CD4-positive, alpha-beta T cell treated with Interleukin-15 for 4 hours (primary cell): ENCODE measurements at regions not wholly inside any gene's neighbourhood (a gene's known extent, or its start where the extent isn't known, plus 50 kb on each side); places are given as distances from the start of the nearest gene placed in this dataset.

Source experiments
- DNase-seq: peaks from one replicate; pipeline ENCODE4 v3.0.0-alpha.2; 2020; ENCODE audit warnings: low spot score

DNA sequence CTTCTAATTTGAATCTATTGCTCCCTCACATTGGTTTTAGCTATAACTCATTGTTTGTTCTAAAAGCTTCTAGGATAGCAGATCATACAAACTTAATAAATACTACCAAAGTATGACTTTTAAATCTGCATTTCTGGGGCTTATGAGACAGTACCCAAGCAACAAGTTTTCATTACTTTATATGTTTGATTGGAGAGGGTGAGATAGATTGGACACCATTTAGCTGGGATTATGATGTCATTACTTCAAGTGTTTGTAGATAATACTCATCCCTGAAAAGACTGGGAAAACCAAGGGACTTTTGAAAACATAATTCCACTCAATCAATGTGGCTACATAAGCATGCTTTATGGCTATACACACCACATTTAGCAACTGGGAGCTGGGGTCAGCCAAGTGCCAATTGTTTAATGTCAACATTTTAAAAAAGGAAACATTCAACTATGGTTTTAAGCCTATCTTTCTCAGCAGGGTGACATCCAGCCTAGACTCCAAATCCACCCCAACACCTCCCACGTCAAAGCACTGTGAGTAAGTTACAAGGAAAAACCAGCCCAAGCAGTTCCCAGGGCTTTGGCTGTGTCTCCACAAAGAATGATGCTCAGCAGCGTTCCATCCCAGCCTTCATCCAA is 119.9 kb downstream of the ETAA1 start:
- DNase-seq = no peak

DNA sequence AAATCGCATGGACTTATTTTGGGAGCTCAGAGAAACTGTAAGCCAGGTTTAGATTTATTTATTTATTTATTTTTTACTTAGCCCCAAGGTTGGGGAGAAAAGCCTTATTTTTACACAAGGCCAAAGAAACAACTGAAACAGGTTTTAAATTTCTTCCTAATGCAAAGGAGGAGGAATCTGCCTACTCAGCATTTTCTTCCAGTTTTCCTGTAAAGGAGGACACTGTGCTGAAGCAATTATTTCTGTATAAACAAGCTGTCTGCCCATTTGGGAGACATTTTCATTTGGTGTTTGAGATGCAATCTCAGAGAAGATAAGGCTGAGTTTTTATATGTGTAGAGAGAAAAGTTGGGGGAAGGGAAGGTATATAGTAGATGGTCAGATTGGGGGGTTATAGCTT is 125.0 kb downstream of the ETAA1 start:
- DNase-seq = no peak

DNA sequence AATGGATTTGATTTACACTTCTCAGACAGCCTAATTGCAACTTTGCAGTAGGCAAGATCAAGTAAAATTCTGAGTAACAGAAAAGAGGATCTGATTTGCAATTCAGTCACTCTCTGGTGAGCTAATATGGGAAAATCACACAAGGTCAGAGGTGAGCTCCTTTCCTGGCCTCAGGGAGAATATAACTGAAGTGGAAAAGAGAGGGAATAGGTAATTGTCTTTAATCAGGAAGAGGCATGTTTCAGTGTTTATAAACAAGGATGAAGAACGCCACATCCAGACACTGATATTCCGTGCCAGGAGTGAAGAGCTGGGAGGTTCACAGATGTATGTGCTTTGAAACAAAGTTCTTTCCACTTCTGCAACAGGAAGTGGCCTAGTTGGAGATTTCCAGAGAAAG is 127.1 kb downstream of the ETAA1 start:
- no peak for DNase-seq

DNA sequence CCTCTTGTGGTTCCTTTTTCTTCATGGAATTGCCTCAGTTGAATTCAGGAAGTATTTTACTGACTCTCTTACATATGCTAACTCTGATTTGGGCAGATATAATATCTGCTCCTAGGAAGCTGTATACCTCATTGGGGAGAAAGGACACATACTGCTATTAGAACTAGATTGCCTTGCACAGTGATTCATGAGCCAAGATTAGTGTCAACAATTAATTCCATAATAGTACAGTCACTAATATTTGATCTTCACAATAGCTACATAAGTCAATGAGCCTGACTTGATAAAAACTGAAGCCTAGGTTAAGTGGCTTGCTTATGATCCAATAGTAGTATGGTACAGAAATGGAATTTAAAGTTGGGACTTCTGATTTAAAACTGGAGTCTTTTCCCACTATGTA is 127.6 kb downstream of the ETAA1 start:
- no peak for DNase-seq

DNA sequence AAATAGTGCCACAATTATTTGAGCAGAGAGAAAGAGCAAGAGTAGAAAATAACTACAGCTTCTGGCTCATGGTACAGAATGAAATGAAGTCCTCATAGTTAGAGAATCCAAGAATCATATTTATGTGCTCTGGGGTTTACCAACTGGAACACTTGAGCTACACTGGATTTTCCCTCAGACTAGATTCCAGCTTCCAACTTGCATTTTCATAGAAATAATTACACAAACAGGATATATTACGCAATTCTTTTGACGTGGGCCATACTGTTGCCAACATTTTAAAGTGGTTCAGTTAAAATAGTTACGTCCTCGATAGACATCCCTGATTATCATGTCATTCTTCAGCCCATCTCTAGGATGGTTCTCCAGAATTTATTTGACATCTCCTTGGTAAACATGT is 129.2 kb downstream of the ETAA1 start:
- DNase-seq = no peak

DNA sequence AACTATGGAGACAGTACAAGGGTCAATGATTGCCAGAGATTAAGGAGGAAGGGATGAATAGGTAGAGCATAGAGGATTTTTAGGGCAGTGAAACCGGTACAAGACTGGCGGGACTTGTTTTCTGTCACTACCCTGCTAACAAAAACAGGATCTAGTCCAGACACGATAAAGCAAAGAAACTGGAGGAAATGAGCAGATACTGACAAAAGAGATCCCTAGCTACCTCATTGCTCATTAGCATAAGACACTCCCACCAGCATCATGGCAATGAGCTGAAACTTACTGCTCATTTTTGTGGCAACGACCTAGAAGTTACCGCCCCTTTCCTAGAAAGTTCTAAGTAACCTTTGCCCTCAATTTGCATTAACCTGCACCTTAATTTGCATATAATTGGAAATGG is 131.2 kb downstream of the ETAA1 start:
- DNase-seq = no peak

DNA sequence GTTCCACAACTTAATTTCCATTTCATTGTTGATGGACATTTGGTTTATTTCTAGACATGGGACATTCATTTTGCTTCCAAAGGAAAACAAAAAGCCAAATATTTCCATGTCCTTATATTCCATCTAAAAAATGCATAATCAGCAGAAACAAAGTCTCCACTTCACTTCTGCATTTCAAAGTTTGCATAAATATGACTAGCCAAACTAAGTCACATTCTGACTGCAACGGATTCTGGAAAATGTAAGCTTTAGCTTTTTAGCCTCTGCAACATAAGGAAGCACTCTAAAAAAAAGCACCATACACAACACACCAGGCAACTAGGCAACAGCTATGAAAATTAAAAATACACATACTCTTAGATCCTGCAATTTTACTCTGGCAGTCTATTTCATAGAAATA is 135.3 kb downstream of the ETAA1 start:
- DNase-seq = no peak

DNA sequence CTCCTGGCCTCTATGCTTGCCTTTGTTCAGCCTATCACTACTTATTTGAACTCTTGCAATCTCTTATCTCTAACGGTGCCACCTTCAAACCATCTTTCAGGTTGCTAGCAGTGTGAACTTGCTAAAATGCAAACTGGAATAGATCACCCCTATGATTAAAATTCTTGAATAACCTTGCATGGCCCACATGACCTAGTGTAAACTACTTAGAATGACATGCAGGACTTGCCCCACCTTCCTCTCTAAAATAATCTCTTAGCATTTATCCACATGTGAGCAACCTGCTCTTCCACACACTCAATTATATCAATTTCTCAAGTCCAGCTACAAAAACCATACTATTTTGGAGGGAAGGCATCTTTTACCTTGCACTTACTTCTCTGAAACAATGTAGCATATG is 137.6 kb downstream of the ETAA1 start:
- DNase-seq = no peak

DNA sequence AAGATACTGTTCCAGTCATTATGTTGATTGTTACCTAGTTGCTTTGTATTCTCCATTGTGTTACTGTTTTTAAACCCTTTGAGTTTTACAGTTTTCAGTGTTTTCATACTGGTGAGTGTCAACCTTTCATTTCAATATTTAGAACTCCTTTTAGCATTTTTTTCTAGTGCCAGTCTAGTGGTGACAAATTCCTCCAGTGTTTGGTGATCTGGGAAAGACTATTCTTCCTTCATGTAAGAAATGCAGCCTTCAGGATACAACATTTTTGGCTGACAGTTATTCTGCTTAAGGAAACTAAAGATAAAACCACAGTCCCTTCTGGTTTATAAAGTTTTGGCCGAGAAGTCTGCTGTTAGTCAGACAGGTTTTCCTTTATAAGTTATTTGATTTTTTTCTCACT is 143.8 kb downstream of the ETAA1 start:
- DNase-seq = no peak

DNA sequence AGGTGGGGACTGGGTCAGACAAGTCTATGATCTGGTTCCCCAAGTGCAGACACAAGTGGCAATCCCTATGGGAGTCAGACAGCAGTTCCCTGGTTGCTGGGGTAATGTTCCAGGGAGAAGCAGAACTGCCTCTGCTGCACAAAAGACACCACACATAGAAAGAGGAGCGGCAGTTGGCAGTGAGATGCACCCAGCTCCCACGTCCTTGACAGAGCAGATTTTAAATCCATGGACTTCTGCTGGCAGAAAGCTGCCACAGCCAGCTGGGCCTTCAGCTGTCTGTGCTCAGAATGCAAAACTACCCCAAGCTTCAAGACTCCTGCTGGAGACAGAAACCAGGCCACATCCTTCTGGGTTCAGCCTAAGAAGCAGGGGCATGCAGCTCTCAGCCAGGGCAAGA is 147.2 kb downstream of the ETAA1 start:
- DNase-seq = no peak

DNA sequence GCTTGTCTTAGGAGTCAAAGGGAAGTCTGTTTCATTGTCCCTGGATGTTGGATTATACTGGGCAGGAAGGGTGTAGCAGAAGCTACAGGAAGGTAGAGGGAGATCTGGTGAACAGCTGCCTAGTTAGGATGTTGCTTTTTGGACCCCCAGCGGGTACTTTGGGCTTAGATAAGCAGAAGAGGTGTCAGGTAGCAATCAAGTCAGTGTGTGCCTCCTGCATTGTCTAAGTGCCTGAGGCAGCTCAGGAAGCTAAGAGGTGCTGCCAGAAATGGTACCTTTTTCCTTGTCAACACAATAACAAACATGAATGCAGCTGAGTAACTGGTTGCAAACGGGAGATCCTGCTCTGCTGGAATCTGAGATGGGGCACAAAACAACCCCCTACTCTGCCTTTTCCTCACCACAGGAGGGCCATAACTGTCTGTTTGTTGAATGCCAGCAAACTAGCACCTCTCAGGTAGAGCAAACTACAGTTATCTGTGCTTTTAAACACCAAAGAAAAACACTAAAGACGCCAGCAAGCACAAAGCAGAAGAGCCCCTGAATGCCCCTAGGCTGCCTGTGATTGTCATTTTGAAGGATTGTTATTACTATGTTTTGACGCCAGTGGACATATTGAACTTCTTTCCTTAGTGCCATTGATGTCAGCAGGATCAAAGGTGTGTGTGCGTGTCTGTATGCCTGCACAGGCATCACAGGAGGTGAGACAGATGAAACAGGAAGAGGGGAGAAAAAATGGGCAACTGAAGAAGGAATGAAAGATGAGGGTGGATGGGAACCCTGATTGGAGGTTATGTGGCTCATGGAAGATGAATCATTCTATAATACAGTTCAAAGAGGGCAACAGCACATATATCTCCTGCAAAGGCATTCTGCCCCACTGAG is 151.4 kb downstream of the ETAA1 start:
- no peak for DNase-seq

DNA sequence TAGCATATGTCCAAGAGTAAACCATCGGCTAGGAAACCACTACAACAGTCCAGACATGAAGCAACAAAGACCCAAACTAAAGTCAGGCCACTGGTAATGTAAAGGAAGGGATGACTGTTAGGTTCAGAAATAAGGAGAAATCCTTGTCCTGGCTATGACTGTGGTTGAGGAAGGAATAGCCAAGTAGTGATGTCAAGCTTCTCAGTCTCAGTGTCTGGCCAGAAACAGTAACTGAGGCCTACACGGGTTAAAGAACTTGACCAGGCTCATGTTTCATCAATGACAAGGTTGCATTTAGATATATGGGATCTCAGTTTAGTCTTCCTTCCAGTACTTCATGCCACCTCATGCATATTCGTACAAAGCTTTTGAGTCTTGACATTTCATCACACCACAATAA is 162.0 kb downstream of the ETAA1 start:
- no peak for DNase-seq

DNA sequence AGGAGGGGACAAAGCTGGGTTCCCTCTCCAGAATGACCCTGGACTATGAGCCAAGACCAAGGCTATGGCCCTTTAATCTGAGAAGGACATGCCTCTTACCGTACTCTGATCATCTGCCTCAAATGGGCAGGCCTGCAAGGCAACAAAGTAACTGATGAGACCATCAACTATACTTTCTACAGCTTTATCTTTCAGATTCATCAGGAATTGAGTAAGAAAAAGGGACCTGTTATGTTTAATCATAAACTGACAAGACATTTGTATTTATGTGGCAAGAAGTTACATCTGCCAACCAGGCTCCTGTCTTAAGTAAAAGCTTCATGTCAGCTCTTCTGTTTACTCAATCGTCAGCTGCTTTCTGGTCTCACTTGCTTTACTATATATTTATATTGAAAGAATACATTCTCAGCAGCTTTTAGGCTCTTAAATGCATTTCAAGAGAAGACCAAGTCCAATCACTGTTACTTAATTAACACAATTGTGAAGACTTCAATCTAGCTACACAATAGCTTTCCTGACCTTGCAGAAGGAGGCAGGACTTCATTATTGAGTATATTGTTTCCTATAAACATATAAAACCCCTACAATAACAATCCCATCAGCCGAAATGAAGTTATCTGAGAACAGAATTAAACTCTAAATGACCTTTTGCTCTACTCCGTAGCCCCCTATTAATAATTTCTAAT is 163.8 kb downstream of the ETAA1 start:
- DNase-seq = no peak

DNA sequence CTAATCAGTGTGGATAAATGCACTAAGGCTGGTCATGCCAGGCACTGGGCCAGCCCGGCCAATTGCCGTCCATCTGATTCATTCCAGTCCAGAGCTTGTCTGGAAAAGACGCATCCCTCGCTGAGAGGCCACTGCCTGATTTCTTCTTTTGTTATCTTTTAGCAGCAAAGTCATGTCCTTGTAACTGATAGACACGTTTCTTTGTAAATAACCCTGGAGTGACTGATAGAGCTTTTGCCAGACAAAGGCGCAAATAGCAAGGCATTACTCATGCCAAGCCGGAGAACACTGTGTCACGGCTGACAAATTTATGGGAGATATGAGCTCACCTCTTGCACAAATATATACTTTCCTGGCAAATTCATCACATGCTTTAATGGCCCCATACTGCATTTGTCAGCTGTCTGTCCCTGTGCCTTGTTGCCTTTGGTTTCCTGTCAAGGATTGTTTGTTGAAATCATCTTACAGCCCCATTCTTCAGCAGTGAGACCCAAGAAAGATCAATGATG is 164.4 kb downstream of the ETAA1 start:
- no peak for DNase-seq

DNA sequence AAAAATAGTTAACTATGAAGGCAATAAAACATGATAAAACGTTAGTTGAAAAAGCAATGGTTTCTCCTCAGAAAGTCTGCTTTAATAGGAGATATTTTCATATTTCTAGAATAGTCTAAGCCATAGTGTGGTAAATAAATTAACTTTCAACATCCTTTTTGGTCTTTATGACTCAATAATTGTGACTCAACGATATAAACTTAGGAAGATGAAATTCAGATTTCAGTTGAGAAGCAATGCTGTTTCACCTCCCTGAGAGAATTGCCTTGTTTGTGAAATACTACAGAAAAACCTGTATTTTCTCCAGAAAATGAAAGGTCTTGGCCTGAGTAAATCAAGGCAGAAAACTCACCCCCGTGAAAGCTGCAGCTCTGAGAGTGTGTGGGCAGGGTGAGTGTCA is 166.9 kb downstream of the ETAA1 start:
- no peak for DNase-seq

DNA sequence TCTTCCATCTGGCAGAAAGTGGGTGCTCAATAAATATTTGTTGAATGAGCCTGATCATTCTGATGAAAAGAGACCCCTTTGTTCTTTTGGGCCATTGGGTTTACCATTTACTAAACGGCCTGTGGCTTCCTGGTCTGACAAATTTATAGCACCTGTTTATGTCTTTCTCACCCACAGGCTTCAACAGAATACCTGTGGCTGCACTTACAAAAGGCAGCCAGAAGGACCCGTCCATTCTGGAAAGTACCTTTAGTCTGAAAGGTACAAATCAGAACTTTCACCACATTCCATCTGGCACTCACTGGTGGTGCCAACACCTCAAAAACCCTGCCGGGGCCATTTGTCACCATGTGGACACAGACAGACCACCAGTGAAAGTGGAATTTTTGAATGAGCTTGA is 167.5 kb downstream of the ETAA1 start:
- no peak for DNase-seq

DNA sequence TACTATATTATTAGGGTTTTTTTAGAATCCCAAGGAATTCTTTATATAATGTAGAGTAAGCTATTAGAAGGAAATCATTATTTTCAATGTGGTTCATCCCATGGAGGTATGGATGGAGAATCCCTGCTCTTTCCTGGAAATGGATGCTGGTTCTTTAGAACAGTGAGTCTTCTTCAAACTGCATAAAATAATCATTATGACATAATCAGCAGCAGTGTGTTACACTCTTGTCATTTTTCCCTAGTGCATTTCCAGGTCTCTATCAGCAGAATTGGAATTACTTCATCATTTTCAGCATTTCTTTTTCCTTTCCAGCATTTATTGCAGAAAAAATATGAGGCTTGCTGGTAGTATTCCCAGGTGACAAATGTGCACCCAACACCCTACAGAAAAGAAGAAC is 168.1 kb downstream of the ETAA1 start:
- no peak for DNase-seq

DNA sequence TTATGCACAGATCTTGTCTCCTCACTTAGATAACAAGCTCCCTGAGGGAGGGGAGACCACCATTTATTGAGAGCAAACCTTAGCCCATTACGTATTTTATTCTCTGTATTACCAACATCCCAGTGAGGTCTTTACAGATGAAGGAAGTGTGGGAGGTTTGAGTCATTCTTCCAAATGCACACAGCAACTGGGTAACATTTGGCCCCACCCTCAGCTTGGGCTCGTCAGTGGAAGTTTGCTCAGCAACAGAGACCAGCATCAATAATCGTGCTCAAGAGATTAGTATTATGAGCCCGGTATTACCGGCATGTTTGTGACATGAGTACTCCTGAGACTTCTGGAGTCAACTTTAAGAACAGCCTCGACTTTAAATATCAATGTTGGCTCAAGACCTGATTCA is 168.6 kb downstream of the ETAA1 start:
- no peak for DNase-seq

DNA sequence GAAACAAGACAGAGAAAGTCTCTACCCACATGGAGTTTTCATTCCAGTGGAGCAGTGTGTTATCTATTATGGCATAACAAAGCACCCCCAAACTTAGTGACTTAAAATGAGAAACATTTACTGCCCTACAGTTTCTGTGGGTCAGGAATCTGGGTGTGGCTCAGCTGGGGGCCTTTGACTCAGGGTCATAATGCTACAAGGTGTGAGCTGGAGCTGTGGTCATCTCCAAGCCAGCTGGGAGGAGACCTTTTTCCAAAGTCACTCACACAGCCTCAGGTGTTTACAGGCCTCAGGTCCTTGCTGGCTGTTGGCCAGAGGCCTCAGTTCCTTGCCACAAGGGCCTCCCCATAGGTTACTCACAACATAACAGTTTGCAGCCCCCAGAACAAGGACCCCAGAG is 169.2 kb downstream of the ETAA1 start:
- no peak for DNase-seq

DNA sequence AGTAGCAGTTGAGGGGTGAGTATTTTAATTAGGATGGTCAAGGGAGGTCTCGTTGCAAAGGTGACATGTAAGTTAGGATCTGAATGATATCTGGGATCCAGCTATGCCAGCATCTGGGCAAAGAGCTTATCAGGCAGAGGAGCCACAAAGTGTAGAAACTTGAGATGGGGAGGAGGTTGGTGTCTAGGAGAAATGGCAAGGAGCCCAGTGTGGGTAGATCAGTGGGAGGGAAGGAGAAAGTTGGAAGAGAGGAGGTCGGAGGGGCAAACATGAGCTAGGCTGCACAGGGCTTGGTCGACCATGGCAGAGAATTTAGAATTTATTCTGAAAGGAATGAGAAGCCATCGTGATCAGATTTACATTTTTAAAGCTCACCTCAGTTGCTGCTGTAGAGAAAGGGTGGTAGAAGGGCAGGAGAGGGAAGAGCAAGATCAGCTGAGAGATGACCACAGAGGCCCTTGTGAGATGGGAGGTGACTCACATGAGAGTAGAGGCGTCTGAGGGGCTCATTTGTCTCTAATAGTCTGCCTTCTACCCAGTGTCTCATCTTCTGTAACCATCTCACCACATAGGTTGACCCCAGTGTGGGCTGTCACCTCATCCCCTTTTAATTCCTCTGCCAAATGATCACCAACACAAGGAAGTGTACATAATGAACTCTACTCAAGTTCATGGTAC is 170.0 kb downstream of the ETAA1 start:
- no peak for DNase-seq

DNA sequence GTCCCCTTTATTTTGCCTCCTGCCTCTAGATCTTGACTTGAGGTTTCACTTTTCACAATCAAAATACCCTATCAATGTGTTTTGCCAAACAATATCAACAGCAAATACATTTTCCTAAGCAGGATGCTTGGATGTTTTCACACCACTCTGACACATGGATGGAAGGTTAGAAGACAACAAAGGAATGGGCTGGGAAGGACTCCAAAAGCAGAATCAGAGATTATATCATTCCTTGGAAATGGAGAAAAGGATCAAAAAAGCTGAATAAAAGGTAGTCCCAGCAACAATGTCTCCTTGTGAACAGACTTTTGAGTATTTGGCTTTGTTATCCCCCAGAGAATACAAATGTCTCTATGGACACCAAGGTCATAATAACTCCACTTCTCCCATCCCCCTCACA is 170.8 kb downstream of the ETAA1 start:
- no peak for DNase-seq

DNA sequence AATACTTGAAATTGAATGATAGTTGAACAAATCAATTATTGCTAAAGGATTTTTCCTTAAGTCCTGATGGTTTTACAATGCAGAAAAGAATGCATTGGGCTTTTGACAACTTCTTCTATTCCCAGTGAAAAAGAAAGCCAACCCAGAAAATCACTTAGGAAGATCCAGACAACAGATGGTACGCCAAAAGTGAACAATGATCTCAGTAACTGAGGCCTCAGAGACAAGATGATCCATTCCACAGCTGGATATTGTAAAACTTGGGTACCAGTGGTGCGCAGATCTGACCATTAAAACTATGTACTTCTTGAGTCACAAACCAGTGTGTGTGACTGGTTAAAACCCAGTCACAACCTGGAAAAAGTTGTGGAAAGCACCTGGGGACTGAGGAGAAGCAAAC is 173.5 kb downstream of the ETAA1 start:
- no peak for DNase-seq
